ENCODE measurements at regions not wholly inside any gene's neighbourhood (a gene's known extent, or its start where the extent isn't known, plus 50 kb on each side); places are given as distances from the start of the nearest gene placed in this dataset.

DNA sequence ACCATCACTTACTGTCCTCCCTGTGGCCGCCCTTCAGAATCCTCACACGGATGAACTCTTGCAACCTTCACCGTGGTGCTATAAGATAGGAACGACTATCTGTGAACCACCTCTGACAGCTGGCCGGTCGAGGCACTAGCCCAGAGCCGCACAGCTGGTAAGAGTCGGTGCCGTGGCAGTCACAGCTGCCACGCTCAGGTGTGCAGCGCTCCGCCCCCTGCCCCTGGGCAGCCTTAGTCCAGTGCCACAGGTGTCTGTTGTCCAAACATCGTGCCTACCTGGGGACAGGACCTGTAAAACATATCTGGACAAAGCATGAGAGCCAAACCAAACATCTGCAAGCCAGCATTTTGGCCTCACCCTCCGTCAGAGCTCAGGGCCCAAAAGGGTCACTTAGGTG lies 55.3 kb upstream of the SALL3 start:
- DNase-seq (no peak), ATAC-seq (no peak)
- H3K4me1 ChIP-seq, result no peaks in the 10 kb centered on the region
- TF ChIP-seq, protein P1, sequence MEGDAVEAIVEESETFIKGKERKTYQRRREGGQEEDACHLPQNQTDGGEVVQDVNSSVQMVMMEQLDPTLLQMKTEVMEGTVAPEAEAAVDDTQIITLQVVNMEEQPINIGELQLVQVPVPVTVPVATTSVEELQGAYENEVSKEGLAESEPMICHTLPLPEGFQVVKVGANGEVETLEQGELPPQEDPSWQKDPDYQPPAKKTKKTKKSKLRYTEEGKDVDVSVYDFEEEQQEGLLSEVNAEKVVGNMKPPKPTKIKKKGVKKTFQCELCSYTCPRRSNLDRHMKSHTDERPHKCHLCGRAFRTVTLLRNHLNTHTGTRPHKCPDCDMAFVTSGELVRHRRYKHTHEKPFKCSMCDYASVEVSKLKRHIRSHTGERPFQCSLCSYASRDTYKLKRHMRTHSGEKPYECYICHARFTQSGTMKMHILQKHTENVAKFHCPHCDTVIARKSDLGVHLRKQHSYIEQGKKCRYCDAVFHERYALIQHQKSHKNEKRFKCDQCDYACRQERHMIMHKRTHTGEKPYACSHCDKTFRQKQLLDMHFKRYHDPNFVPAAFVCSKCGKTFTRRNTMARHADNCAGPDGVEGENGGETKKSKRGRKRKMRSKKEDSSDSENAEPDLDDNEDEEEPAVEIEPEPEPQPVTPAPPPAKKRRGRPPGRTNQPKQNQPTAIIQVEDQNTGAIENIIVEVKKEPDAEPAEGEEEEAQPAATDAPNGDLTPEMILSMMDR (IDR thresholded peaks at IDR 0.05), result no peak
- intact Hi-C loops (cut with DNase I), result no loop called here
- H3K4me3 ChIP-seq, result no peak overlapping the region
- no peaks in the 10 kb centered on the region for H3K36me3 ChIP-seq
- H3K27ac ChIP-seq, result no peak overlapping the region
- no peaks in the 10 kb centered on the region for H3K9me3 ChIP-seq
- no peaks in the 10 kb centered on the region for H3K27me3 ChIP-seq (ENCODE audit: low read depth)

DNA sequence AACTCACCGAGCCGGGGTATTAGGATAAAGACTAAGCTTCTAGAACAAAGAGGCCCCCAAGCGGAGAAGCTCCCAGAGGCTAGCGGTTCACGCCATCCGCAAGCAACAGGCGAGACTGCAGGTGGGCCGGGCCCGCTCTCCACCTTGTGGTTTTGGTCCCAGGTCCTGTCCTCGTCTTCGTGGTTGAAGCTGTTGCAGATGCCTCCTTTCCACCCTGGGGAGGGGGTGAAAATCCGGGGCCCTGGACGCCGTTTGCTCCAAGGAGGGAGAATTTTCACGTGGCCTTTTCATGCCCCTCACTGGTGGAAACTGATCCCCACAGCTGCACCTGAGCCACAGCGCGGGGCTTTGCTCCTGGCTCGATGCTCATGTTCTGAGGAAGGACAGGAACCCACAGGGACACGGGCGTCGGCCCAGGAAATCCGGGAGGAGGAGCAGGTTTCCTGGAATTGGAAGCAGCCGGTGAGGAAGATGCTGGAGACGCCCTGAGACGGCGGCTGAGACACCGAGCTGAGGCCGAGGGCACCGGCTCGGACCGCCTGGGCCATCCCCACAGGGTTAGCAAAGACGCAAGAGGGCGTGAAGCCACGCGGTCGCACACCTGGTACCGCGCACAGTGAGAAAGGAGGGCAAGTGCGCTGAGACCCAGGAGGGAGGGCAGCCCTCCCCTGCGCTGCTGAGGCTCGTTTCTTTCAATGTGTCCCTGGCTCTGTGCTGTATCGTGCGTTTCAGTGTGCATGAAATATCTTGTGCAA lies 54.7 kb upstream of the SALL3 start:
- Histone ChIP-seq H3K27ac (no peak overlapping the region), H3K4me3 (no peak overlapping the region), H3K9me3 (no peaks in the 10 kb centered on the region), H3K27me3 (ENCODE audit: low read depth) (no peaks in the 10 kb centered on the region), H3K36me3 (no peaks in the 10 kb centered on the region), H3K4me1 (no peaks in the 10 kb centered on the region)
- ATAC-seq (no peak), DNase-seq (no peak)
- intact Hi-C loops (cut with DNase I), result no loop called here
- TF ChIP-seq, protein P1 (IDR thresholded peaks at IDR 0.05), result no peak

DNA sequence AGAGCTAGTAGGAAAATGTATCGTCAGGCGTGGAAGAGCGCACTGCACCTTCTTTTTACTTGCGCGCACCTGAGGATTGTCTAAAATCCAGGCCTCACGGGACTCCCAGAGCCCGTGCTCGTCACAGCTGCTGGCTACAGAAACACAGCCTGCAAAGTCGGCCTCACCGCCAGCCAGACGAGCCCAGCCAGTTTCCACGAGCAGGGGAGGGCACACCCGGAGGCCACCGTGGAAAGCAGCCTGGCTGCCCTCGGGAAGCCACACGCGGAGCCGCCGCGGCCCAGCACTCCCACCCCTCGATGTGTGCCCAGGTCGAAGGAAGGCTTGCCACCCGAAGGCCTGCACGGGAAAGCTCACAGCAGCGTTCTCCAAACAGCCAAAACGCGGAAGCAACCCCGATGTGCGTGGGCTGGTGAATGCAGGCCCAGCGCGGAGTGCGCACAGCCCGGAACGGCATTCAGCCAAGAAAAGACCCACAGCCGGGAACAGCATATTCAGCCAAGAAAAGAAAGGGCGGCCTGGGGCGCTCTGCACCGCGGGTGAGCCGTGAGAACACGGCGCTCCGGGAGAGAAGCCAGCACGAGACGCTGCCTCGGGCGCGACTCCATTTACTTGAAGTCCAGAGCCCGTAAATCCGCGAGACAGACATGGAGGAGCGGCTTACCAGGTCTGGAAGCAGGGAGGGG lies 53.9 kb upstream of the SALL3 start:
- H3K4me1 ChIP-seq, result no peaks in the 10 kb centered on the region
- intact Hi-C loops (cut with DNase I), result no loop called here
- TF ChIP-seq, protein P1 (IDR thresholded peaks at IDR 0.05), result no peak
- H3K27ac ChIP-seq, result no peak overlapping the region
- no peak for DNase-seq
- H3K36me3 ChIP-seq, result no peaks in the 10 kb centered on the region
- H3K27me3 ChIP-seq (ENCODE audit: low read depth), result no peaks in the 10 kb centered on the region
- ATAC-seq, result no peak
- H3K4me3 ChIP-seq, result no peak overlapping the region
- no peaks in the 10 kb centered on the region for H3K9me3 ChIP-seq

DNA sequence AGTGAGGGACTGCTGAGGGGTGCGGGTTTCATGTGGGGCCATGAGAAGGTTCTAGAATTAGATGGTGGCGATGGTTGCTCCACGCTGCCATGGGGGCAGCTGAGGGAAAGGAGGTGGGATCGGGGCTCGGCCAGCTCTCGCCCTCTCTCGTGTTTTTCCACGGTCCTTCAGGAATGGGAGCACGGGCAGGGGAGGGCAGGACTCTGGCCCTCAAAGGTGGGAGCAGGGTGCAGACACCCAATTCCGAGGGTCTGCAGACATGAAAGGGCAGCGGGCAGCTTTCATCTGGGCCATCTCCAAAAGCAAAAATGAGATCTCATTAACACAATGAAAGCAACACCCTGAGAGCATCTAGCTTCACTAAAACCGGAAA lies 53.4 kb upstream of the SALL3 start:
- H3K27ac ChIP-seq, result no peak overlapping the region
- H3K36me3 ChIP-seq, result no peaks in the 10 kb centered on the region
- no peak for DNase-seq
- H3K9me3 ChIP-seq, result no peaks in the 10 kb centered on the region
- no peak overlapping the region for H3K4me3 ChIP-seq
- intact Hi-C loops (cut with DNase I), result no loop called here
- no peaks in the 10 kb centered on the region for H3K4me1 ChIP-seq
- ATAC-seq, result no peak
- TF ChIP-seq, protein P1 (IDR thresholded peaks at IDR 0.05), result no peak
- no peaks in the 10 kb centered on the region for H3K27me3 ChIP-seq (ENCODE audit: low read depth)

DNA sequence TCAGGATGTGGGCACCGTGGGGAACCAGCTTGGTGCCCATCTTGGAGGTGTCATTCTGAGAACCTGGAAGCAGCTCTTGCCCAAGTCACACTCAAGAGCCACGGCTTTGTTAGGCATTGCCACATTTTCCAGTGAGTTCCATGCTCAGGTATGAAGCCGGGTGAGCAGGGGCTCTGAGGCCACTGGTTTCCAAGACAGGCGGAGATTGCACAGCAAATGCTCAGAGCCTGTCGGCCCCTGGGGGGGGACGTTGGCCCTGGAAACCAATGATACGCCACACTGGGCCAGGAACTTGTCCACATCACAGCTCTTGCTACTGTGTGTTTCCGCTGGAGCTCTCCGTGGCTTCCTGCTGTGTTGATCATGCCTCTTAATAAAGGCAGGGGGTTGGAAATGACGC lies 52.5 kb upstream of the SALL3 start:
- Histone ChIP-seq H3K4me1 (no peaks in the 10 kb centered on the region), H3K27ac (no peak overlapping the region), H3K4me3 (no peak overlapping the region), H3K9me3 (no peaks in the 10 kb centered on the region), H3K36me3 (no peaks in the 10 kb centered on the region), H3K27me3 (ENCODE audit: low read depth) (no peaks in the 10 kb centered on the region)
- TF ChIP-seq, protein P1 (IDR thresholded peaks at IDR 0.05), result no peak
- no peak for ATAC-seq
- DNase-seq, result no peak
- intact Hi-C loops (cut with DNase I), result no loop called here

Data from lower lobe of right lung (tissue), 2 donors.